Stomach (tissue), 4 donors: ENCODE measurements at regions not wholly inside any gene's neighbourhood (a gene's known extent, or its start where the extent isn't known, plus 50 kb on each side); places are given as distances from the start of the nearest gene placed in this dataset.
"Not testable (repeated sequence)": the region's sequence is repeated elsewhere in the genome, so short reads cannot be mapped to it uniquely, and the experiment has no call there.

Experiments used
- CTCF ChIP-seq, 7 experiments: fragments of 450-650 bp in 4 of 7; fragments of 200-600 bp in 3 of 7; sonication (generic) in 3 of 7; IDR thresholded peaks; one replicate each; pipeline ENCODE4 v1.5.1; 2016 to 2019; ENCODE audit warnings: antibody characterized with exemption in 7 of 7, control low read depth in 2 of 7, mild to moderate bottlenecking in 1 of 7
- EP300 ChIP-seq: sonication (generic); formaldehyde crosslinking; IDR thresholded peaks from one replicate; pipeline ENCODE4 v1.6.1; 2017; ENCODE audit warnings: antibody characterized with exemption
- POLR2AphosphoS5 ChIP-seq, 3 donors: sonication (generic); formaldehyde crosslinking; IDR thresholded peaks; one replicate each; pipeline ENCODE4 v1.6.1; 2016; ENCODE audit warnings: antibody characterized with exemption in 3 of 3

DNA sequence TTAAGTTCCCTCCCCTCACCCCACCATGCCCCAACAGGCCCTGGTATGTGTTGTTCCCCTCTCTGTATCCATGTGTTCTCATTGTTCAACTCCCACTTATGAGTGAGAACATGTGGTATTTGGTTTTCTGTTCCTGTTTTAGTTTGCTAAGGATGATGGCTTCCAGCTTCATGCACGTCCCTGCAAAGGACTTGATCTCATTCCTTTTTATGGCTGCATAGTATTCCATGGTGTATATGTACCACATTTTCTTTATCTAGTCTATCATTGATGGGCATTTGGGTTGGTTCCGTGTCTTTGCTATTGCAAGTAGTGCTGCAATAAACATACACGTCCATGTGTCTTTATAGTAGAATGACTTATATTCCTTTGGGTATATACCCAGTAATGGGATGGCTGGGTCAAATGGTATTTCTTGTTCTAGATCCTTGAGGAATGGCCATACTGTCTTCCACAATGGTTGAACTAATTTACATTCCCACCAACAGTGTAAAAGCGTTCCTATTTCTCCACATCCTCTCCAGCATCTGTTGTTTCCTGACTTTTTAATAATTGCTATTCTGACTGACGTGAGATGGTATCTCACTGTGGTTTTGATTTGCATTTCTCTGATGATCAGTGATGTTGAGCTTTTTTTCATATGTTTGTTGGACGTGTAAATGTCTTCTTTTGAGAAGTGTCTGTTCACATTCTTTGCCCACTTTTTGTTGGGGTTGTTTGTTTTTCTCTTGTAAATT lies 93.8 kb upstream of the TMEM17 start:
- not testable (repeated sequence) for TF ChIP-seq POLR2AphosphoS5 (IDR thresholded peaks at IDR 0.05); CTCF (IDR thresholded peaks at IDR 0.05); EP300
